ENCODE measurements at regions not wholly inside any gene's neighbourhood (a gene's known extent, or its start where the extent isn't known, plus 50 kb on each side); places are given as distances from the start of the nearest gene placed in this dataset.

DNA sequence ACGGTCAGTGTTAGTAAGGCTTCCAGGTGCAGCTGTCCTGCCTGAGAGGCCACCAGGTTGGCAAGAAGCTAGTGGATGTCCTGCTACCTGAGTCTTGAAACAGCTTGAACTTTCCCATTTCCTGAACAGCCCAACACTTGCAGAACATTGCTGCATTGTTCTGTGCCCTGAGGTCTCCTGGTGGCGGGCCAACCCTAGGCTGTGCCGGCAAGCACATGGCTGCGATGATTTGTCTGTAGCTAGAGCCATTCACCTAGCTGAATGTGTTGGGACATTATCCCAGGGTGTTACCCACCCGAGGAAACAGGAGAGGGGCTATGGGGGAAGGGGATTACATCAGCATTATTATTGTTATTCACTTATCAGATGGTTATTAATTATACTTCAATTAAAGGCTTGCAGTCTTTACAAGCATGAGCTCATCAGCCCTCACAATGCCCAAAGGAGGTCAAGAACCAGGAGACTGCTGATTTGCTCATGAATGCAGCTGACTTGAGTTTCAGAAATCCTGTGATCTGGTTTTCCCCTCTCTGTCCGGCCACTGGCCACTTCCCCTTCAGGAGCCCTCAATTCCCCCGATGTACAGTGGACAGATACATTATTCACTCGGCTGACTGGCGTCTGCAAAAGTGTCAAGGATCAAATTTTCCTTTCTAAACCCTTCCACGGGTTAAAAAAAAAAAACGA lies 187.6 kb upstream of the TSC22D1 start:
- no peak for DNase-seq
- no peak overlapping the region for H3K4me3 ChIP-seq (ENCODE audit: low read length)

DNA sequence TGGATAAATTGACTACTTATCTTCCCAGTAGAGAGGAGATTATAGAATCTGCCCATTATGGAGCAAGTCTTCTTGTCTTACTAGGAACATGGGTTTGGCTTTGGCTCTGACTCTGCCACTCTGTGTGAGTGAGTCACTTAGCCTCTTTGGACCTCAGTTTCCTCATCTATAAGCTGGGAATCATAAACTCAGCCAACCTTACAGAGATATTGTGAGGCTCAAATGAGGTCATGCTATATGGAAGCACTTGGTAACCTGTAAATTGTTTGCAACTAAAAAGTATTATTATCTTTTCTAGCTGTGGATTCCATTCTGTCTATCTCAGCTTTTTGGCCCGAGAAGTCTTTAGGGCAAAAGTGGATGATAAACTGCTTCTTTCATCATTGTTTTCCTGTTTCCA lies 186.8 kb upstream of the TSC22D1 start:
- Histone ChIP-seq H2BK5ac (ENCODE audit: low read length) (no peak overlapping the region), H3K4ac (ENCODE audit: low read depth, low read length) (no peak overlapping the region), H3K9ac (ENCODE audit: low read length) (no peak overlapping the region), H3K27ac (ENCODE audit: low read depth, low read length) (no peak overlapping the region), H3K36me3 (ENCODE audit: control insufficient read depth, insufficient read depth, low read length) (no peaks in the 10 kb centered on the region), H3K79me1 (ENCODE audit: low read length) (no peaks in the 10 kb centered on the region), H3K56ac (ENCODE audit: low read length) (no peak overlapping the region), H2BK15ac (replicated peaks; ENCODE audit: low read depth) (no peak overlapping the region), H3K18ac (ENCODE audit: low read length) (no peak overlapping the region), H2AK5ac (ENCODE audit: low read length) (no peak overlapping the region), H3K23ac (ENCODE audit: low read length) (no peak overlapping the region), H3K27me3 (ENCODE audit: insufficient read depth, low read length, poor library complexity) (no peaks in the 10 kb centered on the region), H3K4me1 (ENCODE audit: control insufficient read depth, low read depth, low read length) (peaks cover 4% of the 10 kb centered on the region), H2BK120ac (ENCODE audit: low read depth, low read length) (no peak overlapping the region), H3K79me2 (ENCODE audit: control insufficient read depth, insufficient read depth, low read length) (no peaks in the 10 kb centered on the region), H3K4me2 (ENCODE audit: low read length) (no peak overlapping the region), H4K8ac (ENCODE audit: low read depth, low read length) (no peak overlapping the region), H3K4me3 (ENCODE audit: low read length) (no peak overlapping the region), H4K5ac (ENCODE audit: low read length) (no peak overlapping the region)
- no peak for DNase-seq
- no CpG with 5 or more reads among the region's 1 CpG for WGBS (ENCODE audit: extremely low coverage, insufficient coverage, low lambda C conversion rate)

More for the DNA sequence above, 187.6 kb upstream of the TSC22D1 start:
- Histone ChIP-seq H4K5ac (ENCODE audit: low read length) (no peak overlapping the region), H3K4ac (ENCODE audit: low read depth, low read length) (no peak overlapping the region), H3K79me2 (ENCODE audit: control insufficient read depth, insufficient read depth, low read length) (no peaks in the 10 kb centered on the region), H3K27me3 (ENCODE audit: insufficient read depth, low read length, poor library complexity) (no peaks in the 10 kb centered on the region), H3K23ac (ENCODE audit: low read length) (no peak overlapping the region), H2BK120ac (ENCODE audit: low read depth, low read length) (no peak overlapping the region), H2BK15ac (replicated peaks; ENCODE audit: low read depth) (no peak overlapping the region), H4K8ac (ENCODE audit: low read depth, low read length) (no peak overlapping the region), H3K4me1 (ENCODE audit: control insufficient read depth, low read depth, low read length) (peaks cover 4% of the 10 kb centered on the region), H3K4me2 (ENCODE audit: low read length) (no peak overlapping the region), H3K79me1 (ENCODE audit: low read length) (no peaks in the 10 kb centered on the region), H2BK5ac (ENCODE audit: low read length) (no peak overlapping the region), H2AK5ac (ENCODE audit: low read length) (peak overlapping the region; percentile 12), H3K56ac (ENCODE audit: low read length) (no peak overlapping the region), H3K18ac (ENCODE audit: low read length) (no peak overlapping the region), H3K27ac (ENCODE audit: low read depth, low read length) (no peak overlapping the region), H3K36me3 (ENCODE audit: control insufficient read depth, insufficient read depth, low read length) (no peaks in the 10 kb centered on the region), H3K9ac (ENCODE audit: low read length) (no peak overlapping the region)
- no CpG with 5 or more reads among the region's 11 CpGs for WGBS (ENCODE audit: extremely low coverage, insufficient coverage, low lambda C conversion rate)

DNA sequence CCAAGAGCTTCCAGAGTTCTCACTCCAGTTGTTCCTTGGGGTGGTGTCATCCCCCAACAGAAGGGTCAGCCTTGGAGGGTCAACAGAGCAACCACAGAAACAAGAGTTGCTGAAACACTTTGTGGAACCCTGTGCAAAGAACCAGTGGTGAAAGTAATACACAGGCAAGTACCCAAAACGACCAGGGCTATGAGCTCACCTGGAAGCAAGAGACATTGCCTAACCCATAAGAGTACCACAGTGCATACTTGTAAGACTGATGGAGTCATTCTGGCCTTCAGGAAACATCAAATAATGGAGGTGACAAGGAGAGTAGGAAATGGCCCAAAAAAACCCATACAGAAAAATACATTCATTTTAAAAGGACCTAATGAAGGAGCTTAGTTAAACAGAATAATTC lies 184.3 kb upstream of the TSC22D1 start:
- Histone ChIP-seq H3K4ac (ENCODE audit: low read depth, low read length) (no peak overlapping the region), H3K4me3 (ENCODE audit: low read length) (no peak overlapping the region), H4K5ac (ENCODE audit: low read length) (no peak overlapping the region), H3K4me1 (ENCODE audit: control insufficient read depth, low read depth, low read length) (peaks cover 4% of the 10 kb centered on the region), H3K18ac (ENCODE audit: low read length) (no peak overlapping the region), H3K4me2 (ENCODE audit: low read length) (no peak overlapping the region), H3K23ac (ENCODE audit: low read length) (no peak overlapping the region), H4K8ac (ENCODE audit: low read depth, low read length) (no peak overlapping the region), H3K27me3 (ENCODE audit: insufficient read depth, low read length, poor library complexity) (no peaks in the 10 kb centered on the region), H3K56ac (ENCODE audit: low read length) (no peak overlapping the region), H3K9ac (ENCODE audit: low read length) (no peak overlapping the region), H3K79me1 (ENCODE audit: low read length) (no peaks in the 10 kb centered on the region), H3K27ac (ENCODE audit: low read depth, low read length) (no peak overlapping the region), H2BK15ac (replicated peaks; ENCODE audit: low read depth) (no peak overlapping the region), H3K79me2 (ENCODE audit: control insufficient read depth, insufficient read depth, low read length) (no peaks in the 10 kb centered on the region), H3K36me3 (ENCODE audit: control insufficient read depth, insufficient read depth, low read length) (no peaks in the 10 kb centered on the region), H2BK5ac (ENCODE audit: low read length) (no peak overlapping the region), H2AK5ac (ENCODE audit: low read length) (no peak overlapping the region), H2BK120ac (ENCODE audit: low read depth, low read length) (no peak overlapping the region)
- no CpG with 5 or more reads among the region's 1 CpG for WGBS (ENCODE audit: extremely low coverage, insufficient coverage, low lambda C conversion rate)
- DNase-seq, result no peak

DNA sequence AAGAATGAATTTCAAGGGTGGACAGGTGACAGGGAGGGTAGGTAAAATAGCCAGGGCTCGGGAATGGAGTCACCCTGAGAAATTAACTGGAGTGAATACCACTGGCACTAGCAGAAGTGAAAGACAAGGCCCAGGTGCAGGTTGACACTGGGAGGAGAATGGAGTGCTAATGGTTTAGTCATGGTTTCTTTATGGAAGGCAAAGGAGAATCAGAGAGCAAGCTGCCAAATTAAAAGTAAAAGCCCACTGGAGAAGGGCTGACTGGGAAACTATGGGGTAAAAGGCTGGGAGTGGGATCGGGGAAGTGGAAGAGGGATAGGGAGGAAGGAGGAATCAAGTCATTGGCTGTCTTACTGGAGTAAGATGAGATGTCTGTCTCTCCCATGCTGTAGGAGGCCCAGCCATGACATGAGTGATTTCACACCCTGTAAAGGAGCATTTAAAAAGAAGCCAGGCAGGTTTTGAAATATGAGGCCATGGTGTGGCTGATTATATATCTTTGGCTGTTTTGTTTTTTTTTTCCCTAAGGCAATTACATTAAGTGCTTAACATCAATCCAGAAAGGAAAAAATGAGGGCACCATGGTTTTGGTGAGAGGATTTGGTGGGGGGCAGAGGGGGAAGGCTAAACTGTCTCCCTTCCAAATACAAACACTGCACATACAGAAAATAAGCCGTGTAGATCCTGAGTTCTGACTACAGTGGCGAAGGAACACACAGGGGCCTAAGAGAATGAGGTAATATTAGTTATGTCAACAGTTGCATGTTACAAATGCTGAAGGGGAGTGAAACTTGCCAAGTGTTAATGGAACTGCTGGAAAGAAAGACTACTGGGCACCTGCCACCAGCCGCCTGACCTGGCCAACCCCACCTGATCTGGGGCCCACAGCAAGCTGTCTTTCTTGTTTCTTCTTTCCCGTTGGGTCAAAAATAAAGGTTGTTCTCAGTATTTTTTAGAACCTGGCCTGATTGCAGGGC lies 183.5 kb upstream of the TSC22D1 start:
- no peak for DNase-seq
- H3K56ac ChIP-seq (ENCODE audit: low read length), result no peak overlapping the region
- no peak overlapping the region for H2BK15ac ChIP-seq (replicated peaks; ENCODE audit: low read depth)
- H4K8ac ChIP-seq (ENCODE audit: low read depth, low read length), result no peak overlapping the region
- H3K4me3 ChIP-seq (ENCODE audit: low read length), result no peak overlapping the region
- H3K4ac ChIP-seq (ENCODE audit: low read depth, low read length), result no peak overlapping the region
- no peak overlapping the region for H4K5ac ChIP-seq (ENCODE audit: low read length)
- peaks cover 4% of the 10 kb centered on the region for H3K4me1 ChIP-seq (ENCODE audit: control insufficient read depth, low read depth, low read length)
- no peak overlapping the region for H3K4me2 ChIP-seq (ENCODE audit: low read length)
- H3K79me2 ChIP-seq (ENCODE audit: control insufficient read depth, insufficient read depth, low read length), result no peaks in the 10 kb centered on the region
- no peak overlapping the region for H2BK5ac ChIP-seq (ENCODE audit: low read length)
- H2AK5ac ChIP-seq (ENCODE audit: low read length), result no peak overlapping the region
- H3K27ac ChIP-seq (ENCODE audit: low read depth, low read length), result no peak overlapping the region
- no peak overlapping the region for H2BK120ac ChIP-seq (ENCODE audit: low read depth, low read length)
- H3K18ac ChIP-seq (ENCODE audit: low read length), result no peak overlapping the region
- no peak overlapping the region for H3K23ac ChIP-seq (ENCODE audit: low read length)
- no peaks in the 10 kb centered on the region for H3K79me1 ChIP-seq (ENCODE audit: low read length)
- H3K36me3 ChIP-seq (ENCODE audit: control insufficient read depth, insufficient read depth, low read length), result no peaks in the 10 kb centered on the region
- no peak overlapping the region for H3K9ac ChIP-seq (ENCODE audit: low read length)
- no peaks in the 10 kb centered on the region for H3K27me3 ChIP-seq (ENCODE audit: insufficient read depth, low read length, poor library complexity)
- no CpG with 5 or more reads among the region's 6 CpGs for WGBS (ENCODE audit: extremely low coverage, insufficient coverage, low lambda C conversion rate)

DNA sequence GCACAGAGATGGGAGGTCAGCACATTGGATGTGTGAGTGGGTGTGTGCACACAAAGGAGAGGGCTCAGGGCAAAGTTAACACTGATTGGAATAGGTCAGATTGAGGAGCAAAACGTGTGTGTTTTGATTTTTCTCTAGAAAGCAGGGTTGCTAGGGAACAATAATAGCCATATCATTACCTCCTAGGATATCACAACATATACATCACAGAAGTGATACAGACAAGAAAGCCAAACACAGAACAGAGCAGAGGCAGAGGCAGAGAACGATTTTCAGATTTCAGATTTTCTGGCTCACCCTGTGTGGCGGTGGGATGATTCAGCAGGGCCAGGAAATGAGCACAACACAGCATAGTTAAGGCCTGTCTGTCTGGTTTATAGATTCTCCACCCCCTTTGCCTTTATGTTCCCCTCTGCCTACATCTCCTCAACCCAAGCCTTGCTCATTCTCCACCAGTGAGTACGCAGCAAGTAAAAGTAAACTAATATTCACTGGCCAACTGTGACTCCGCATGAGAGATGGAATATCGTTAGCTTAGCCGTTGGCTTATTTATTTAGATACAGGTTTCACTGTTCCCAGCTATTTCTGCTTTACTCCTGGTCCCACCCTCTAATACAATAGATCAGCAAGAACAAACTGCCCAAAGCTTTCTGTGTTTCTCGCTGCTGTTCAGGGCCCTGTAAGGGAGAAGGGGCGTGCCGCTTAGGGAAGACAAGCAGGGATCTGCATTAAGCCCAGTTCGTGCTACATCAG lies 182.7 kb upstream of the TSC22D1 start:
- H2BK5ac ChIP-seq (ENCODE audit: low read length), result no peak overlapping the region
- no peaks in the 10 kb centered on the region for H3K79me1 ChIP-seq (ENCODE audit: low read length)
- no peak overlapping the region for H3K56ac ChIP-seq (ENCODE audit: low read length)
- WGBS (ENCODE audit: extremely low coverage, insufficient coverage, low lambda C conversion rate), result no CpG with 5 or more reads among the region's 11 CpGs
- H3K36me3 ChIP-seq (ENCODE audit: control insufficient read depth, insufficient read depth, low read length), result no peaks in the 10 kb centered on the region
- no peaks in the 10 kb centered on the region for H3K79me2 ChIP-seq (ENCODE audit: control insufficient read depth, insufficient read depth, low read length)
- no peak overlapping the region for H2BK120ac ChIP-seq (ENCODE audit: low read depth, low read length)
- no peak overlapping the region for H3K4ac ChIP-seq (ENCODE audit: low read depth, low read length)
- H3K27me3 ChIP-seq (ENCODE audit: insufficient read depth, low read length, poor library complexity), result no peaks in the 10 kb centered on the region
- H2AK5ac ChIP-seq (ENCODE audit: low read length), result no peak overlapping the region
- H3K4me2 ChIP-seq (ENCODE audit: low read length), result no peak overlapping the region
- H4K5ac ChIP-seq (ENCODE audit: low read length), result no peak overlapping the region
- H3K9ac ChIP-seq (ENCODE audit: low read length), result no peak overlapping the region
- H3K18ac ChIP-seq (ENCODE audit: low read length), result no peak overlapping the region
- no peak overlapping the region for H4K8ac ChIP-seq (ENCODE audit: low read depth, low read length)
- no peak overlapping the region for H3K27ac ChIP-seq (ENCODE audit: low read depth, low read length)
- H3K4me3 ChIP-seq (ENCODE audit: low read length), result no peak overlapping the region
- no peak overlapping the region for H2BK15ac ChIP-seq (replicated peaks; ENCODE audit: low read depth)
- no peak for DNase-seq
- H3K23ac ChIP-seq (ENCODE audit: low read length), result no peak overlapping the region
- peaks cover 4% of the 10 kb centered on the region for H3K4me1 ChIP-seq (ENCODE audit: control insufficient read depth, low read depth, low read length)
